AG08395 (cell line): ENCODE measurements at regions not wholly inside any gene's neighbourhood (a gene's known extent, or its start where the extent isn't known, plus 50 kb on each side); places are given as distances from the start of the nearest gene placed in this dataset.
A peak's percentile ranks its signal among the peaks of the same experiment; 100 is the strongest.

ENCODE experiments used
- DNase-seq: peaks from one replicate; pipeline ENCODE4 v3.0.0; 2012; ENCODE audit warnings: mixed read lengths, low spot score

DNA sequence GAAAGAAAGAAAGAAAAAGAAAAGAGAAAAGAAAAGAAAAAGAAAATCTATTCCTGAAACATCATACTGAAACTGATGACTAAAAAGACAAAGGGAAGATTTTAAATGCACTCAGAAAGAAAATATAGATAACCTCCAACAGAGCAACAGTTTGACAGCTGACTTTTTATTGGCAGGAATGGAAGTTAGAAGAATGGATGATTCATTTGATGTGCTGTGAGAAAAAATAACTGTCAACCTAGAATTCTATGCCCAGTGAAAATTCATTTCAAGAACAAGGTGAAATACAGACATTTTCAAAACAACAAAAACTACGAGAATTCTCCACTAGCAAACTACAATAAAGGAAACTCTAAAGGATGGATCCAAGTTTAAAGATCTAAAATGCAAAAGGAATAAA, 50.5 kb upstream of the HSPA12A start:
- DNase-seq = no peak

- no peak for DNase-seq
These were observed 52.8 kb upstream of the ENO4 start for GRCh38 chr10:116796469-116796868.

GRCh38 chr10:116796910-116797513, 52.3 kb upstream of the ENO4 start:
- DNase-seq = peak; percentile 83

DNA sequence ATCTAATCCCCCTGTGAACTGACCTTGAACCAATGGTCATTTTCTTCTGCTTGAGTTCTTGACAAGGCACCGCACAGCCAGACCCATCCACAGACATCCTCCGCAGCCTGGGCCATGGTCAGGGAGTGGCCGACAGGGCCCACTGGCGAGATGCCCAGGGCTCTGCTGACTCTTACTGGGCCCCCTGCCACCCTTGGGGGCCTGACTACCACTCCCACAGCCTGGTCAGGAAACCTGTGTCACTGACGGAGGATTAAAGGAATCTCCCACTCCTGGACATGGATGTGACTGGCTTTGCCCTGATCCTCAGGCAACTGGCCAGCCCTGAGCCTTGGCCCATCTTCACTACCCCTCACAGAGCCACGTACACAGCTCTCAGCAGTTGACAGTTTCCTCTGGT, 50.4 kb upstream of the ENO4 start:
- DNase-seq = no peak
